ENCODE measurements at regions not wholly inside any gene's neighbourhood (a gene's known extent, or its start where the extent isn't known, plus 50 kb on each side); places are given as distances from the start of the nearest gene placed in this dataset.

DNA sequence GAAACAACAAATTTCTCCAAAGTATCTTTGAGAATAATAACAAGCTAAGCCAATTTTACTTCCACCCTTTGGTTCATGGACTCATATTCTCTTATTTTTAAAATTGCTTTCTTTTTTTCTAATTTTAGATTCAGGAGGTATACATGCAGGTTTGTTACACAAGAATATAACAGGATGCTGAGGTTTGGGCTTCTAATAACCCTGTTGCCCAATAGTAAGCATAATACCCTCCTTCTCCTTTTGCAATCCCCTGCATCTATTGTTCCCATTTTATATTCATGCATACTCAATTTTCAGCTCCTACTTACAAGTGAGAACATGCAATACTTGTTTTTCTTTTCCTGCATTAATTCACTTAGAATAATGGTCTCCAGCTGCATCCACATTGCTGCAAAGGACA, 202.3 kb upstream of the FSTL5 start (continued):
- TF ChIP-seq IRF3 (IDR thresholded peaks at IDR 0.05) (no peak), CHD4 (IDR thresholded peaks at IDR 0.05) (no peak), MYC (IDR thresholded peaks at IDR 0.05; ENCODE audit: insufficient read depth, insufficient read length, insufficient replicate concordance, low read length, severe bottlenecking) (no peak), SUZ12 (IDR thresholded peaks at IDR 0.05; ENCODE audit: unreplicated experiment) (no peak), STAT1 (conservative IDR thresholded peaks at IDR 0.05) (no peak)
- TF ChIP-seq, protein P1, sequence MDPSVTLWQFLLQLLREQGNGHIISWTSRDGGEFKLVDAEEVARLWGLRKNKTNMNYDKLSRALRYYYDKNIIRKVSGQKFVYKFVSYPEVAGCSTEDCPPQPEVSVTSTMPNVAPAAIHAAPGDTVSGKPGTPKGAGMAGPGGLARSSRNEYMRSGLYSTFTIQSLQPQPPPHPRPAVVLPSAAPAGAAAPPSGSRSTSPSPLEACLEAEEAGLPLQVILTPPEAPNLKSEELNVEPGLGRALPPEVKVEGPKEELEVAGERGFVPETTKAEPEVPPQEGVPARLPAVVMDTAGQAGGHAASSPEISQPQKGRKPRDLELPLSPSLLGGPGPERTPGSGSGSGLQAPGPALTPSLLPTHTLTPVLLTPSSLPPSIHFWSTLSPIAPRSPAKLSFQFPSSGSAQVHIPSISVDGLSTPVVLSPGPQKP (IDR thresholded peaks at IDR 0.05; ENCODE audit: low read depth, low read length), result no peak

DNA sequence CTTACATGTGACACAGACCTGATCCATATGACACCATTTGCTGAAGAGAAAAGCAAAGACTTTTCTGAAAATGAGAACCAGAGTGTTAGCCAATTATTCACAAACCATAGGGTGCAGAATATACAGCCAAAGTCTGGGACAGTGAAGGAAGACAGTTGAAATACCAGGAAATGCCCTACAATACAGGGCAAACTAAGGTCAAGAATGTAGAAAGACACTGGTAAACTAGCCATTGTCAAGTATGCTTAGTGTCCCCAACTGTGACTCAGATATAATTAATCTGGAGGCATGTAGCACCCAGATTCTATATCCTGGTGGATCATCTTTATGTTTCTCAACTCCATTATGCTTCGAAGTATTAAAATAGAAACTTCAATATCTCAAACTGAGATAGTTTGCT, 200.9 kb upstream of the FSTL5 start:
- BruUV-seq (replicated peaks), result no TSS peak
- Histone ChIP-seq H3K4me3 (no peak overlapping the region), H3K9me3 (replicated peaks; ENCODE audit: control insufficient read depth, insufficient read depth, low read length) (no peaks in the 10 kb centered on the region), H3K4me1 (ENCODE audit: control insufficient read depth, insufficient read depth, low read length) (no peaks in the 10 kb centered on the region), H2AFZ (ENCODE audit: control insufficient read depth, low read depth, low read length) (no peak overlapping the region), H3K27ac (ENCODE audit: control insufficient read depth, insufficient read depth) (no peak overlapping the region), H4K20me1 (ENCODE audit: control insufficient read depth, insufficient read depth) (no peaks in the 10 kb centered on the region), H3K79me2 (ENCODE audit: control insufficient read depth, insufficient read depth, low read length) (no peaks in the 10 kb centered on the region), H3K4me2 (ENCODE audit: control insufficient read depth, insufficient read depth) (no peak overlapping the region), H3K36me3 (ENCODE audit: control insufficient read depth in 2 of 2, insufficient read depth in 2 of 2, low read length in 1 of 2) (no peaks in the 10 kb centered on the region), H3K27me3 (replicated peaks in 1 of 2; ENCODE audit: control insufficient read depth in 2 of 2, insufficient read depth in 2 of 2, low read length in 1 of 2) (no peaks in the 10 kb centered on the region), H3K9ac (ENCODE audit: control insufficient read depth, insufficient read depth, low read length) (no peak overlapping the region)
- CTCF ChIA-PET, result no interaction called here
- no peak for ATAC-seq
- POLR2A ChIA-PET, result no interaction called here
- in situ Hi-C loops (cut with MboI), result no loop called here
- RAD21 ChIA-PET (ENCODE audit: unreplicated experiment), result no interaction called here
- intact Hi-C loops (cut with micrococcal nuclease; ENCODE audit: unreplicated experiment), result no loop called here
- no peak for DNase-seq (ENCODE audit: low read depth, low spot score)
- SMC1A ChIA-PET (ENCODE audit: uncharacterized antibody, unreplicated experiment), result no interaction called here
- WGBS (ENCODE audit: insufficient coverage, insufficient replicate concordance, low lambda C conversion rate, missing lambda C conversion rate), result 0% methylated on average over 1 of the region's 1 CpG
- FAIRE-seq, result no peak
- TF ChIP-seq SMARCA5 (IDR thresholded peaks at IDR 0.05), result no peak
- no peak for TF ChIP-seq SMC3 (IDR thresholded peaks at IDR 0.05; ENCODE audit: borderline replicate concordance, low read length)
- no peak for TF ChIP-seq RAD21 (IDR thresholded peaks at IDR 0.05; ENCODE audit: insufficient read depth, low read depth, low read length)
- no peak for TF ChIP-seq POLR2A (IDR thresholded peaks at IDR 0.05; ENCODE audit: low read depth, low read length)
- no peak for TF ChIP-seq YBX1 (IDR thresholded peaks at IDR 0.05)
- TF ChIP-seq STAT3 (IDR thresholded peaks at IDR 0.05; ENCODE audit: low read depth, low read length), result no peak
- TF ChIP-seq RELB (IDR thresholded peaks at IDR 0.05; ENCODE audit: low read depth), result no peak
- TF ChIP-seq RELA (IDR thresholded peaks at IDR 0.05; ENCODE audit: borderline replicate concordance, partially characterized antibody), result no peak
- no peak for TF ChIP-seq CHD2 (IDR thresholded peaks at IDR 0.05; ENCODE audit: borderline replicate concordance, low read depth, low read length)
- no peak for TF ChIP-seq E2F4 (IDR thresholded peaks at IDR 0.05; ENCODE audit: low read depth, low read length)
- TF ChIP-seq RB1 (IDR thresholded peaks at IDR 0.05; ENCODE audit: borderline replicate concordance), result no peak
- no peak for TF ChIP-seq FOS (IDR thresholded peaks at IDR 0.05; ENCODE audit: borderline replicate concordance, extremely low read depth, insufficient read length)

All from GM12878 (cell line).